ENCODE measurements at regions not wholly inside any gene's neighbourhood (a gene's known extent, or its start where the extent isn't known, plus 50 kb on each side); places are given as distances from the start of the nearest gene placed in this dataset.
"Not testable (repeated sequence)": the region's sequence is repeated elsewhere in the genome, so short reads cannot be mapped to it uniquely, and the experiment has no call there.

DNA sequence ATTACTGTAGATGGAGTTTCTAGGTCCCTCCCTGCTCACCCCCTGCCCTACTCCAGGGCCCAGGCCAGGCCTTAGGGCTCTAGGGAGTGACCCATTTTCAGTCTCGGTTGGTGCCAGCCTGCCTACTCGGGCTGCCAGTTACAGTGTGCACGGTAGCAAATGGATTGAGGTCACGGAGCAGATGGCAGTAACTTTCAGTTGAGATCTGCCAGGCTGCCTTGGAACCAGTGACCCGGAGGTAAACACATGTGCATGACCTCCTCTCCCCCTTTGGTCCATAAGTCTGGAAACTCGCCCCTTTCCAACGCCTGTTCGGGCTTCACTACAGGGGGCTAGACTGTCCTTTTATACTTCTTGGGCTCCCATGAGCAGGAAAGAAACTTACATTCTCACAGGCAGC, 139.7 kb upstream of the TBX3 start:
- no peak for DNase-seq

DNA sequence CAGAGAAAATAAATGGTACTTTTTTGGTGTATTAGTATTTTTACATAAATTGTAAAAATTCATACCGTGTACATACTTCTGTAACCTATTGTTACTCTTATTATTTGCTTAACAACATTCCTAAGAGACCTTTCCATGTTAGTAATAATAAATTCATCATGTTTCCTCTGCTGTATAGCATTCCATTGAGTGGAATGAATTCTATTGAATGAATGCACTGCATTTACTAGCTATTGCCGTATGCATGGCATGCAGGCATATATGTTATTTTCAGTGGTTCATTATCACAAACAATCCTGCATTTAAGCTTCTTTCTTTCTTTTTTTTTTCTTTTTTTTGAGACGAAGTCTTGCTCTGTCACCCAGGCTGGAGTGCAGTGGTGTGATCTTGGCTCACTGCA, 137.6 kb upstream of the TBX3 start:
- DNase-seq, result no peak

DNA sequence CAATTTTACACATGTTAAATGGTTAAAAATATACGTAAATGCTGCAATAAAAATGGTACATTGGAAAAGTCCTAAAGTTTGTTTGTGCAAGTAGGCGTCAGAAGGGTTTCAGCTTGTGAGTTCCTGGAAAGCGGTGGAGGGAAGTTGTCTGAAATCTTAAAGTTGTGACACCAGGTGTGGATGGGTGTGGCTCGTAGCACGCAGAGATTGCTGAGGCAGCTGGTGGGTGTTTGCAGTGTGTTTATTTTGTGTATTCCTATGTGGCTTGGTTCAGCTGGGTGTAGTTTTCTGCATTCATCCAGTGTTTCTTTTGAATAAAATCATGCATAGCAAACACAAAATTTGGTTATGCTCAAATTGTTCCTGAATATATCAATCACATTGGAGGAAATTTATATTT, 136.8 kb upstream of the TBX3 start:
- DNase-seq, result no peak

GRCh38 chr12:114817571-114818425, 133.8 kb upstream of the TBX3 start:
- no peak for DNase-seq

GRCh38 chr12:114815026-114815795, 131.2 kb upstream of the TBX3 start:
- DNase-seq, result no peak

GRCh38 chr12:114812858-114813761, 129.1 kb upstream of the TBX3 start:
- DNase-seq, result peak; percentile 65

DNA sequence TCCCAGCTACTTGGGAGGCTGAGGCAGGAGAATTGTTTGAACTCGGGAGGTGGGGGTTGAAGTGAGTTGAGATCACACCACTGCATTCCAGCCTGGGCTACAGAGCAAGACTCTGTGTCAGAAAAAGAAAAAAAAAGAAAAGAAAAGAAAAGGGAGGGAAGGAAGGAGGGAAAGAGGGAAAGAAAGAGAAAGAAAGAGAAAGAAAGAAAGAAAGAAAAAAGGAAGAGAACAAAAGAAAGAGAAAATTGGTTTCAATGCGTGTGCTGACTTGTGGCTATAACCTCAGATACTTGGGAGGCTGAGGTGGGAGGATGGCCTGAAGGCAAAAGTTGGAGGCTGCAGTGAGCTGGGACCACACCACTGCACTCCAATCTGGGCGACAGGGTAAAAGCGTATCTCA, 128.4 kb upstream of the TBX3 start:
- no peak for DNase-seq

DNA sequence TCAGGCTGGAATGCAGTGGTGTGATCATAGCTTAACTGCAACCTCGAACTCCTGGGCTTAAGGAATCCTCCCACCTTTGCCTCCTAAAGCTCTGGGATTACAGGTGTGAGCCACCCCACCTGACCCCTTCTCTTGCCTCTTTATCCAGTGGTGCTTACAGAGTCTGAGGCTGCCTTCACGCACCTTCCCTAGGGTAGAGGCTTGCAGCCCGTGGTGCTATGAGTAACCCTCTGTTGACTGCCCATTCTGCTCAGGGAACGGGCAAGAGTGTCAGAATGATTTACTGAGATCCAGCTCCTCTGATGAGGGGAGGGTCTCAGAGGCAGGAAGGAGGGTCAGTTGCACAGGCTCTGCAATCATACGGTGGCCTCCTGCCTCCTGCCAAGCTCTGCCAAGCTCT, 125.1 kb upstream of the TBX3 start:
- no peak for DNase-seq

DNA sequence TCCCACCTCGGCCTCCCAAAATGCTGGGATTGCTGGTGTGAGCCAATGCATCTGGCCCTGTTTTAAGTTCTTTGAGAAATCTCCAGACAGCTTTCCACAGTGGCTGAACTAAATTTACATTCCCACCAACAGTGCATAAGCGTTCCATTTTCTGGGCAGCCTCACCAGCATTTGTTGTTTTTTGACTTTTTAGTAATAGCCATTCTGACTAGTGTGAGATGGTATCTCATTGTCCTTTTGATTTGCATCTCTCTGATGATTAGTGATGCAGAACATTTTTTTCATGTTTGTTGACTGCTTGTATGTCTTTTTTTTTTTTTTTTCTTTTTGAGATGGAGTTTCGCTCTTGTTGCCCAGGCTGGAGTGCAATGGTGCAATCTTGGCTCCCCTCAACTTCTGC, 117.4 kb upstream of the TBX3 start:
- DNase-seq, result not testable (repeated sequence)

GRCh38 chr12:114800566-114800965, 116.6 kb upstream of the TBX3 start:
- DNase-seq, result not testable (repeated sequence)

GRCh38 chr12:114799574-114800487, 115.9 kb upstream of the TBX3 start:
- no peak for DNase-seq

- DNase-seq, result no peak
These were observed 110.1 kb upstream of the TBX3 start for GRCh38 chr12:114794049-114794558.

GRCh38 chr12:114790276-114790675, 106.3 kb upstream of the TBX3 start:
- no peak for DNase-seq

DNA sequence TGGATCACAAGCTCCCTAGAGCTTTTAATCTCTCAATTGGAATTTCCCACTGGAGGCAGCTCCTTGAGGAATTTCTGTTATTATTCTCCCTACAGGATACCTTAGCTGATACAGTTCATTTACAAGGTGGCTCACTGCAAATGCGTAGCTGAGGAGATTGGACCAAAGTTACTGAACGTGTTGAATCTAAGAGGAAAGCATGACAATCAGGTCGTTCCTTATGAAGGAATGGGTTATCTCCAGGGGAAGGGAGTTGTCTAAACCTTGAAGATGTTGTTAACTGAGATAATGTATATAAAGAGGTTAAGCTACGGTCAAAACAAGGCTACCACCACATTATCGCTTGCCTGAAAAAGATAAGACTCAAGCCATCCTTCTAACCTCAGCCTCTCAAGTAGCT, 105.8 kb upstream of the TBX3 start:
- DNase-seq, result no peak

DNA sequence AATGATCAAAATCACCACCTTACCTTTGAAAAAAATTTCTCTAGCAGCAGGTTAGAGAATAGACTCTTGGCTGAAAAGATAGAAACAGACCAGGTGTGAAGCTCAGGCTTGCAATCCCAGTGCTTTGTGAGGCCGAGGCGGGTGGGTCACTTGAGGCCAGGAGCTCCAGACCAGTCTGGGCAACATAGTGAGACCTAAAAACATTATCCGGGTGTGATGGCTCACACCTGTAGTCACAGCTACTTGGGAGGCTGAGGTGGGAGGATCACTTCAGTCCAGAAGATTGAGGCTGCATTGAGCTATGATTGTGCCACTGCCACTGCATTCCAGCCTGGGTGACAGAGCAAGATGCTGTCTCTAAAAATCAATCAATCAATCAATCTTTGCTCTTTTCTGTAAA, 105.3 kb upstream of the TBX3 start:
- no peak for DNase-seq

GRCh38 chr12:114784526-114784925, 100.6 kb upstream of the TBX3 start:
- no peak for DNase-seq

GRCh38 chr12:114783089-114783618, 99.2 kb upstream of the TBX3 start:
- DNase-seq, result no peak

- DNase-seq, result no peak
These were observed 96.9 kb upstream of the TBX3 start for GRCh38 chr12:114780746-114781399.

- no peak for DNase-seq
These were observed 95.7 kb upstream of the TBX3 start for GRCh38 chr12:114779647-114780046.

- no peak for DNase-seq
These were observed 95.2 kb upstream of the TBX3 start for GRCh38 chr12:114779186-114779585.
